OCI-LY3 (cell line): ENCODE measurements at regions not wholly inside any gene's neighbourhood (a gene's known extent, or its start where the extent isn't known, plus 50 kb on each side); places are given as distances from the start of the nearest gene placed in this dataset.

Source experiments
- H2AFZ ChIP-seq: fragments of 200-600, 300-600 bp; shearing (Covaris generic); 2 replicates; pipeline ENCODE4 v1.6.0; 2014; ENCODE audit warnings: antibody characterized with exemption, low read depth, low read length
- H3K27ac ChIP-seq: fragments of 200-600, 300-600 bp; sonication (generic); 2 replicates; pipeline ENCODE4 v1.5.1; 2014; ENCODE audit warnings: mild to moderate bottlenecking, low read length, moderate library complexity, mixed read lengths
- H3K27me3 ChIP-seq: fragments of 200-600, 300-600 bp; sonication (generic); 2 replicates; pipeline ENCODE4 v1.6.1; 2014; ENCODE audit warnings: low read depth, low read length, mixed read lengths
- H3K36me3 ChIP-seq: fragments of 200-600, 300-600 bp; sonication (generic); replicated peaks from 2 replicates; pipeline ENCODE3; 2014; ENCODE audit warnings: low read depth, low read length, mixed read lengths
- H3K4me1 ChIP-seq: fragments of 300-600, 200-600 bp; sonication (generic); 2 replicates; pipeline ENCODE4 v1.6.1; 2014; ENCODE audit warnings: low read length, mixed read lengths
- H3K4me2 ChIP-seq: fragments of 200-600, 300-600 bp; sonication (generic); 2 replicates; pipeline ENCODE4 v1.6.1; 2014; ENCODE audit warnings: low read length, mixed read lengths
- H3K4me3 ChIP-seq: fragments of 300-600, 200-600 bp; sonication (generic); 2 replicates; pipeline ENCODE4 v1.5.1; 2014; ENCODE audit warnings: antibody characterized with exemption, mild to moderate bottlenecking, low read length, moderate library complexity
- H3K79me2 ChIP-seq: fragments of 300-600, 200-600 bp; shearing (Covaris generic); 2 replicates; pipeline ENCODE4 v1.6.1; 2014; ENCODE audit warnings: mild to moderate bottlenecking, low read length, mixed read lengths
- H3K9ac ChIP-seq: fragments of 300-600, 200-600 bp; shearing (Covaris generic); 2 replicates; pipeline ENCODE4 v1.6.0; 2014; ENCODE audit warnings: mild to moderate bottlenecking, low read length, moderate library complexity
- H3K9me3 ChIP-seq: fragments of 200-600, 300-600 bp; shearing (Covaris generic); 2 replicates; pipeline ENCODE4 v1.6.1; 2014; ENCODE audit warnings: low read length, mixed read lengths; ENCODE audit not compliant: insufficient read depth
- H4K20me1 ChIP-seq: fragments of 200-600, 300-600 bp; sonication (generic); 2 replicates; pipeline ENCODE4 v1.6.1; 2016; ENCODE audit warnings: low read length, mixed read lengths; ENCODE audit not compliant: insufficient read depth
- CTCF ChIP-seq: fragments of 200-600, 300-600 bp; sonication (generic); IDR thresholded peaks from 2 replicates; pipeline ENCODE4 v1.5.1; 2014; ENCODE audit warnings: antibody characterized with exemption, low read length, low read depth
- EZH2phosphoT487 ChIP-seq: fragments of 200-600 bp; shearing (Covaris generic); IDR thresholded peaks from 2 replicates; pipeline ENCODE4 v1.6.1; 2018; ENCODE audit warnings: antibody characterized with exemption, mixed run types, low read depth

DNA sequence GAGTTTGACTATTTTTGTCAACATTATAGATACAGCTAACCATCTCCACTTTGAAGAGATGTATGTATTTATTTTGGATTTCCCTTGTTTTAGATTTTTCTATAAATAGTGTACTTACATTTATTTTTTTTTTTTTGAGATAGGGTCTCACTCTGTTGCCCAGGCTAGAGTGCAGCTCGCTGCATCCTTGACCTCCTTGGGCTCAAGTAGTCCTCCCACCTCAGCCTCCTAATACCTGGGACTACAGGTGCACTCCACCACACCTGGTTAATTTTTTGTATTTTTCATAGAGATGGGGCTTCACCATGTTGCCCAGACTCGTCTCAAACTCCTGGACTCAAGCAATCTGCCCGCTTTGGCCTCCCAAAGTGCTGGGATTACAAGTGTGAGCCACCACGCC lies 55.3 kb upstream of the TRPM1 start:
- H3K27me3 ChIP-seq: no peaks in the 10 kb centered on the region
- H3K9ac ChIP-seq: no peak overlapping the region
- no peaks in the 10 kb centered on the region for H3K36me3 ChIP-seq
- H2AFZ ChIP-seq: no peak overlapping the region
- H3K79me2 ChIP-seq: no peaks in the 10 kb centered on the region
- no peak overlapping the region for H3K4me3 ChIP-seq
- H3K4me2 ChIP-seq: no peak overlapping the region
- no peak for TF ChIP-seq EZH2phosphoT487
- H3K27ac ChIP-seq: no peak overlapping the region
- H3K9me3 ChIP-seq: no peaks in the 10 kb centered on the region
- H3K4me1 ChIP-seq: peaks cover 9% of the 10 kb centered on the region
- no peaks in the 10 kb centered on the region for H4K20me1 ChIP-seq

- Histone ChIP-seq H4K20me1 (no peaks in the 10 kb centered on the region), H2AFZ (no peak overlapping the region), H3K27me3 (no peaks in the 10 kb centered on the region), H3K36me3 (no peaks in the 10 kb centered on the region), H3K27ac (no peak overlapping the region), H3K9ac (no peak overlapping the region), H3K4me2 (no peak overlapping the region), H3K9me3 (no peaks in the 10 kb centered on the region), H3K79me2 (no peaks in the 10 kb centered on the region), H3K4me3 (no peak overlapping the region), H3K4me1 (peaks cover 9% of the 10 kb centered on the region)
- TF ChIP-seq EZH2phosphoT487: no peak
- TF ChIP-seq CTCF: no peak
These were observed 56.1 kb upstream of the TRPM1 start for GRCh38 chr15:31157644-31158069.

GRCh38 chr15:31158858-31159569 lies 57.5 kb upstream of the TRPM1 start:
- Histone ChIP-seq H3K36me3 (no peaks in the 10 kb centered on the region), H4K20me1 (no peaks in the 10 kb centered on the region), H3K27me3 (0 out of 2 replicates have a peak, but pooled peaks cover 4% of the 10 kb centered on the region), H3K79me2 (no peaks in the 10 kb centered on the region), H3K9ac (no peak overlapping the region), H2AFZ (no peak overlapping the region), H3K4me3 (no peak overlapping the region), H3K9me3 (no peaks in the 10 kb centered on the region), H3K4me1 (peaks cover 9% of the 10 kb centered on the region), H3K4me2 (no peak overlapping the region), H3K27ac (no peak overlapping the region)
- TF ChIP-seq EZH2phosphoT487: no peak
- no peak for TF ChIP-seq CTCF

GRCh38 chr15:31159837-31160236 lies 58.3 kb upstream of the TRPM1 start:
- Histone ChIP-seq H4K20me1 (no peaks in the 10 kb centered on the region), H3K4me2 (no peak overlapping the region), H3K9me3 (no peaks in the 10 kb centered on the region), H2AFZ (no peak overlapping the region), H3K9ac (no peak overlapping the region), H3K4me1 (peaks cover 1% of the 10 kb centered on the region), H3K4me3 (no peak overlapping the region), H3K27me3 (0 out of 2 replicates have a peak, but pooled peaks cover 4% of the 10 kb centered on the region), H3K27ac (no peak overlapping the region), H3K36me3 (no peaks in the 10 kb centered on the region), H3K79me2 (no peaks in the 10 kb centered on the region)
- no peak for TF ChIP-seq CTCF
- TF ChIP-seq EZH2phosphoT487: no peak
